GM21515 (cell line): ENCODE measurements at regions not wholly inside any gene's neighbourhood (a gene's known extent, or its start where the extent isn't known, plus 50 kb on each side); places are given as distances from the start of the nearest gene placed in this dataset.

Source experiments
- ATAC-seq: cut with Tn5 transposase; IDR thresholded peaks from one replicate; pipeline ENCODE4 v1.9.1; 2021; ENCODE audit not compliant: unreplicated experiment

- no peak for ATAC-seq
These were observed 133.9 kb upstream of the SOX4 start for GRCh38 chr6:21459641-21460040.

- ATAC-seq, result no peak
These were observed 131.6 kb upstream of the SOX4 start for GRCh38 chr6:21461844-21462518.

- no peak for ATAC-seq
These were observed 131.1 kb upstream of the SOX4 start for GRCh38 chr6:21462519-21462852.

GRCh38 chr6:21467091-21467490, 126.5 kb upstream of the SOX4 start:
- no peak for ATAC-seq

DNA sequence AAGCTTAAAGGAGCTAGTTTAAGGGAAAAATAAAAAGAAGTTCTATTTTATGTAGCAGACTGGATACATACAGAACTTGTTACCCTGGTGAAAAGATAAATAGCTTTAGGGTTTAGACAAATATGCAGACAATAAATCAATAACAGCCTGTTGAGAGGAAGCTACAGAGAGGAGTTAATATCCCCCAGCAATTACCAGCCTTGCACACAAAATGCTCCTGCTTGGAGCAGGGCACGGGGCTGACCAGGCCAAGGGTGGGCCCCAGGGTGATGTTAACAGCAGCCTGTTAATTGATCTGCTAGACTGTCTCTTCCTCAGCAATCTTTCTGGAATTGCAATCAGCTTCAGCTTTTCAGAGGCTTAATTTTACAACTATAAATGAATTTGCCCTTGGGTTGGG, 125.1 kb upstream of the SOX4 start:
- no peak for ATAC-seq

DNA sequence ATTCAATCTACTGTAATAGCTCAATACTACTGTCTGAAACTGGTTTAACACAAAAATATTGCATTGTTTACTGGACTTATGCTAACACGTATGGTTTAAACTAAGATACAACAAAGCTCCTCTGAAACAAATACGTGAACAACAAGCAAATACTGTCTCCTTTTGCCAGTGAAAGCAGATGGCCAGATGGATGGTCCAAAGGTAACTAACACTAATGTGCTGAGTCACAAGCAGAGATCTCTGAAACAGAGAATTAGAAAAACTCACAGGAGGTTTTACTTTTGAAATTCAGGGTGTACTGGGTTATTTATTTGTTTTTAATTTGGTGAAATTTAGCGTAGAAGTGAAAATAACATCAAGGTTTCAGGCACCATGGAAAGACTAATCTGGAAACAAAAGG, 124.3 kb upstream of the SOX4 start:
- ATAC-seq, result no peak

GRCh38 chr6:21476112-21476511, 117.4 kb upstream of the SOX4 start:
- no peak for ATAC-seq

- no peak for ATAC-seq
These were observed 115.1 kb upstream of the SOX4 start for GRCh38 chr6:21478411-21478810.

- ATAC-seq, result no peak
These were observed 114.5 kb upstream of the SOX4 start for GRCh38 chr6:21478883-21479539.

DNA sequence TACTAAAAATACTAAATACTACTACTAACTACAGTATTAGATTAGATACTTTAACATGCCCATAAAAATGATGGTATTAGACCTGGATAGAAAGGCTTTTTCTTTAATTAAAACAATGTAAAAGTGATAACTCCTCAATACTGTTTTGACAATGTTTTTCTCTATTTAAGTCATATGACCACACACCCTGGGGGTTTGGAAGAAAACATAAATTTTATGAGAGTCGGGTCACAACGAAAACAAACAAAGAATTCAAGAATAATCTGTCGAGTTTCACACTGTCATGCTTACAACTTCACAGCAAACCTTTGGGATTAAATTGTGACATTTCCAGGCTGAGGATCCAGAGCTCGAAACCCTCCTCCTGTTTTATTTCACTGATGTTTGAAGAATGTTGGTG, 107.4 kb upstream of the SOX4 start:
- ATAC-seq, result no peak

- ATAC-seq, result no peak
These were observed 103.7 kb upstream of the SOX4 start for GRCh38 chr6:21489826-21490225.

DNA sequence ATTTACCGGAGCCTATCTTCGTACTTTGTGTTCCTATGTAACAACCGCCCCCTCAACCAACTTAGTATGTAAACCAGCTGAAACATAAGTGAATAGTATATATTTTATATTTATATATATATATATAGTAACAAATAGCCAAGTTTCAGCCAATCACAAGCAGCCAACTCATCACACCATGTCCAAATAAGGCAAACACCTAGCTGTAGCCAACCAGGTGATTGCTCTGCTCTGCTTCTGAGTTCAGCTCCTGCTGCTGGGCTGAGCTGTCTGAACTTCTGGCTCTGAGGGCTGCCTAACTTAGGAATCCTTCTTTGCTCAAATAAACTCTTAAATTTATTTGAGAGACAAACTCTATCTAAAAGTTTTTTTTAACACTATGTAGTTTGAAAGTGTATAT, 101.6 kb upstream of the SOX4 start:
- ATAC-seq, result no peak

DNA sequence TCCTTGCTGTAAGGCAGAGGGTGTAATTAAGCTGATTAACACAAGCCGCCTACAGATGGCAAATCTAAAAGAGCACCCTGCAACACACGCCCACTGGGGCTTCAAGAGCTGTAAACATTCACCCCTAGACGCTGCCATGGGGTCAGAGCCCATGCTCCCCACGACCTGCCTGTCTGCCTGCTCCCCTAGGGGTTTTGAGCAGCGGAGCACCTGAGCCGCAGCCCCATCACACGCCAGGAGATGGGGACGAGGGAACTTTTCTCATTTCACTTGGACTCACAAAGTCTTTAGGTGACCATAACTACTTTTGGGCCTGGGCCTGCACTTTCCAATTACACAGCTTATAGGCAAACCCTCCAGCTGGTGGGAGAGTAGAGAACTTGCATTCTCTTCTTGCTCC, 99.0 kb upstream of the SOX4 start:
- no peak for ATAC-seq

DNA sequence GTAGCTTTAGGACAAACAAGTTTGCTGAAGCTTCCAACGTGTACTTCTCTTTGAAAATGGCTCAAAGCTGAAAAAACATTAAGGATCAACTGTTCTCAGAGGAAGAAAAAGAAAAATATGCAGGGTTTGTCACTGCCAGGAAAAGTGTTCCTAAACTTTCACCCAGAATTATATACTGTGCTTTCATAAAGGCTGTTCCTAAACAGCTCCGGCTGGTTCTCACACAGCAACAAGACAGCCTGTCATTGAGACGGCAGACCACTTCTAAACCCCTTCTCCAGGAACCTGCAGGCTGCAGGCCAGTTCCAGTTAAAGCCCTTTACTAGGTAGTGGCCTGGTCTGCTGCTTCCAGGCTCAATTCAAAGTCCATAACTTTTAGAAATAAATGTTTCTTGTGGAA, 97.4 kb upstream of the SOX4 start:
- ATAC-seq, result no peak

- ATAC-seq, result no peak
These were observed 96.8 kb upstream of the SOX4 start for GRCh38 chr6:21496706-21497105.

GRCh38 chr6:21500314-21501020, 93.1 kb upstream of the SOX4 start:
- no peak for ATAC-seq

DNA sequence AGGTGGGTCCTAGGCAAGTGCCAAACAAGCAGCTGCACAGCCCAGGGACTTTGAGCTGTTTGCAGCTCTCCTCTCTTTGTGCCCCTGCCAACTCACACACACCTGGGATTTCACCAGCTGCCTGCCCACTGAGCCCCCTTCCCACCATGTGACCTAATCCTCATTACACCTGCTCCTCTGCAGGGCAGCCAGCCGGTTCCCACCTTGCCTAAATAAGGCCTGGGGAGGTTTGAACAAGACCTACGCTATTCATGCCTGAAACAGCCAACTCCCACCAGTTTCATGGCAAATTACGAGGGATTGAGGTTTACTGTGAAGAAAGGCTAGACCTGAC, 92.6 kb upstream of the SOX4 start:
- no peak for ATAC-seq

DNA sequence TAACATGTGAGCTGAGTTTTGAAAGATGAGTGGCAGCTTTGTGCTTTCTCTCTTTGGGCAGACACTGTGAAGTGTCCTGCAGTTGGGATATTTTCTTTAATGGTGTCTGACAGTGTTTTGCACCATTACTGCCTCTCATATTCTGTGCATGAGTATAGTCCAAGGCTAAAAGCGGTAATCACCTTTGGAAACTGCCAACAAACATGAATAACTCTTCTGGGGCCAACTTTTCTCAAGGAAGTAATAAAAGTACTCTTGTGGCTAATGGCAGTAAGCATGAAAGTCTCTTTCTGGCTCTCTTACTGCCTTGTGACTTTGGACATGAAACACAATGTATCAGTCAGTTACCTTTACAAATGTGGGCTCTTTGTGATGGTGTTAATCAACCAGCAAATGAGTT, 91.7 kb upstream of the SOX4 start:
- no peak for ATAC-seq

- ATAC-seq, result no peak
These were observed 90.9 kb upstream of the SOX4 start for GRCh38 chr6:21502682-21503081.

DNA sequence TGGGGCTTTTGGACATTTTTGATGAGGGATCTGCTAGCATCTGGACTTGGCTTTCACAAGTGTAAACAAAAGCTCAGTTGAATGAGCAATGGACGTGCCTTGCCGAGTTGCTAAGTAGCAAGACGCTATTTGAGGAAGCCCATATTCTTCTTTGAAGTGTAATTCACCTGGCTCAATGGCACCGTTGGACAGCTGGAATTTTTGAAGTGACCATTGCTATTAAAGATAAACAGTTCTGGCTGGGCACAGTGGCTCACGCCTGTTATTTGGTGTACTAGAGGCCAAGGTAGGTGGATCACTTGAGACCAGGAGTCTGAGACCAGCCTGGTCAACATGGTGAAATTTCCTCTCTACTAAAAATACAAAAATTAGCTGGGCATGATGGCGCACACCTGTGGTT, 88.8 kb upstream of the SOX4 start:
- ATAC-seq, result no peak

DNA sequence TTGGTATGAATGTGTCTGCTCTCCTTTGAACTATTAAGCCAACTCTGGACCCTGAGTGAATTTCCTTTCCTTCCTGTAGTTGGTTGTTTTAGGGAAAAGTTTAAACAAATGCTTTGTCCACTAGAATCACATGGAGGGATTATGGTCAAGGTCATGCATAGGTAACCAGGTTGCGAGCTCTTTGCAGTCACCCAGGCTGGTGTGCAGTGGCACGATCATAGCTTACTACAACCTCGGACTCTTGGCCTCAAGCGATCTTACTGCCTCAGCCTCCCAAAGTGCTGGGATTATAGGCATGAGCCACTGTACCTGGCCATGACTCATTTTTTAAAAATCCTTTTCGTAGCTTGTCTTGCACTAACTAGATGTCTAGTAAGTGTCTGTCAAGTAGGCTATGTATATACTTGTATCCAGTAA, 88.0 kb upstream of the SOX4 start:
- ATAC-seq, result no peak

- no peak for ATAC-seq
These were observed 87.4 kb upstream of the SOX4 start for GRCh38 chr6:21506126-21506525.

DNA sequence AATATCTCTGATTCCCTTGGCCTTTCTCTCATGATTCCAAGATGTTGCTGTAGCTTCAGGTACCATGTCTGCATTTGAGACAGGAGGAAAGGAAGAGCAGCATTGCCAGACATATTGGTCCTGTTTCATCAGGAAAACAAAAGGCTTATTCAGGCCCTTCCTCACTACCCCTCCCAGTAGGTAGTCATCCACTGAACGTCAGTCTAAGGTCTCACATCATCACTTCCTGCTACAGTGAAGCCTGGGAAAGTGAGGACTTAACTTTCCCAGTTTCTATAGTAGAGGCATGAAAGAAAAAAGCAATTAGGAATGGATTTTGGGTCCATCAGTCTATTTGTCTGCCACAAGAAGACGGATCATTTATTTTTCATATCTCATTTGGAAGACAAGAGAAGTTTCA, 85.7 kb upstream of the SOX4 start:
- ATAC-seq, result no peak
